HCT116 (cell line): ENCODE measurements at regions not wholly inside any gene's neighbourhood (a gene's known extent, or its start where the extent isn't known, plus 50 kb on each side); places are given as distances from the start of the nearest gene placed in this dataset.

ENCODE experiments used
- ATAC-seq: fragments of 200-7000 bp; cut with Tn5 transposase; 2 replicates; pipeline ENCODE4 v1.9.1; 2020; ENCODE audit warnings: mild to moderate bottlenecking, moderate library complexity
- BruUV-seq: library from RNA; stranded (reverse); fragments of 400-500 nt; replicated peaks from 2 replicates; lab custom pipeline; 2021; lab: Mats Ljungman, UMichigan
- CTCF ChIA-PET: fragments of 300-600 bp; sonication (Branson Sonifier 250); formaldehyde crosslinking; loops from one replicate; lab custom pipeline; 2021; ENCODE audit warnings: antibody characterized with exemption; lab: Charles Lee
- POLR2A ChIA-PET: fragments of 300-600, 350-600 bp; sonication (Branson Sonifier 250); formaldehyde crosslinking; loops from one replicate; lab custom pipeline; 2021; ENCODE audit warnings: antibody characterized with exemption; lab: Charles Lee
- RAD21 ChIA-PET, 2 experiments: fragments of 300-600 bp; sonication (Branson Sonifier 250); formaldehyde crosslinking; loops; one replicate each; lab custom pipeline; 2023; ENCODE audit warnings: low total read pairs in 2 of 2; ENCODE audit not compliant: uncharacterized antibody in 2 of 2, unreplicated experiment in 2 of 2, low non-redundant PET in 1 of 2; lab: Charles Lee
- DNase-seq: peaks from one replicate; pipeline ENCODE4 v3.0.0-alpha.2; 2010; ENCODE audit warnings: low read depth, low spot score
- H2AFZ ChIP-seq: fragments of 200-600 bp; shearing (Covaris generic), sonication (generic); 2 replicates; pipeline ENCODE4 v1.6.1; 2017; ENCODE audit warnings: low read depth, mixed run types, mixed read lengths, antibody characterized with exemption, low read length; ENCODE audit not compliant: poor library complexity, severe bottlenecking
- H3K27ac ChIP-seq: 2 replicates; pipeline ENCODE4 v1.5.1; 2012; ENCODE audit warnings: low read depth, low read length
- H3K27me3 ChIP-seq: fragments of 200-600 bp; sonication (generic); 2 replicates; pipeline ENCODE4 v1.6.1; 2016; ENCODE audit warnings: mixed run types, low read length, mixed read lengths; ENCODE audit not compliant: insufficient read depth
- H3K36me3 ChIP-seq, 2 experiments: fragments of 200-500 bp in 1 of 2; fragments of 200-600 bp in 1 of 2; sonication (Bioruptor generic) in 1 of 2; sonication (generic) in 1 of 2; 2 replicates each; pipeline versions ENCODE4 v1.5.1 to v1.6.1; 2014 to 2016; ENCODE audit warnings: low read length in 2 of 2, inconsistent platforms in 1 of 2, mixed read lengths in 1 of 2, mixed run types in 1 of 2; ENCODE audit not compliant: insufficient read depth in 2 of 2, control insufficient read depth in 1 of 2
- H3K4me1 ChIP-seq, 2 experiments: fragments of 200-600 bp in 1 of 2; sonication (generic) in 1 of 2; 2 replicates each; pipeline versions ENCODE4 v1.5.1 to v1.6.1; 2012 to 2017; ENCODE audit warnings: low read length in 2 of 2, inconsistent platforms in 1 of 2, mild to moderate bottlenecking in 1 of 2, mixed read lengths in 1 of 2, mixed run types in 1 of 2, moderate library complexity in 1 of 2; ENCODE audit not compliant: insufficient read depth in 2 of 2, control insufficient read depth in 1 of 2
- H3K4me2 ChIP-seq: fragments of 200-600 bp; sonication (generic); 2 replicates; pipeline ENCODE4 v1.6.1; 2017; ENCODE audit warnings: mixed run types, low read length, mixed read lengths
- H3K4me3 ChIP-seq, 2 experiments: fragments of 200-600 bp in 1 of 2; sonication (generic) in 1 of 2; replicated peaks in 1 of 2; 2 replicates each; pipeline ENCODE4 v1.5.1; 2011 to 2016; ENCODE audit warnings: low read length in 2 of 2, control low read depth in 1 of 2, low read depth in 1 of 2, mild to moderate bottlenecking in 1 of 2, mixed read lengths in 1 of 2, mixed run types in 1 of 2
- H3K79me2 ChIP-seq: fragments of 200-600 bp; sonication (generic); 2 replicates; pipeline ENCODE4 v1.6.1; 2017; ENCODE audit warnings: mild to moderate bottlenecking, mixed run types, low read length, moderate library complexity, mixed read lengths; ENCODE audit not compliant: insufficient read depth
- H3K9ac ChIP-seq: fragments of 200-600 bp; sonication (generic); 2 replicates; pipeline ENCODE4 v1.6.1; 2016; ENCODE audit warnings: low read length, mixed read lengths
- H3K9me2 ChIP-seq: fragments of 200-600 bp; sonication (generic), shearing (Covaris generic); 2 replicates; pipeline ENCODE4 v1.6.1; 2017; ENCODE audit warnings: mixed run types, mild to moderate bottlenecking, moderate library complexity; ENCODE audit not compliant: insufficient read depth
- H3K9me3 ChIP-seq, 2 experiments: fragments of 200-500 bp in 1 of 2; fragments of 200-600 bp in 1 of 2; sonication (Bioruptor generic) in 1 of 2; sonication (generic) in 1 of 2; 2 replicates each; pipeline ENCODE4 v1.6.1; 2014 to 2017; ENCODE audit warnings: low read length in 2 of 2, mixed read lengths in 2 of 2, inconsistent platforms in 1 of 2, low read depth in 1 of 2, mild to moderate bottlenecking in 1 of 2, mixed run types in 1 of 2, moderate library complexity in 1 of 2; ENCODE audit not compliant: control insufficient read depth in 1 of 2, insufficient read depth in 1 of 2
- H4K20me1 ChIP-seq: fragments of 200-600 bp; sonication (generic), shearing (Covaris generic); 2 replicates; pipeline ENCODE4 v1.6.1; 2017; ENCODE audit warnings: mixed run types, mild to moderate bottlenecking, moderate library complexity; ENCODE audit not compliant: insufficient read depth
- EGR1 ChIP-seq: IDR thresholded peaks from 2 replicates; pipeline ENCODE4 v1.6.1; 2012; ENCODE audit warnings: low read depth
- ELF1 ChIP-seq: IDR thresholded peaks from 2 replicates; pipeline ENCODE4 v1.6.1; 2012; ENCODE audit warnings: low read depth, borderline replicate concordance
- EZH2phosphoT487 ChIP-seq: fragments of 200-600 bp; IDR thresholded peaks from 2 replicates; pipeline ENCODE4 v1.6.1; 2018; ENCODE audit warnings: antibody characterized with exemption, borderline replicate concordance
- FOSL1 ChIP-seq: IDR thresholded peaks from 2 replicates; pipeline ENCODE4 v1.6.1; 2012; ENCODE audit warnings: low read depth
- JUND ChIP-seq: IDR thresholded peaks from 2 replicates; pipeline ENCODE4 v1.6.1; 2012
- POLR2A ChIP-seq: IDR thresholded peaks from 2 replicates; pipeline ENCODE4 v1.7.0; 2011; ENCODE audit warnings: borderline replicate concordance; ENCODE audit not compliant: insufficient read depth, insufficient read length; ENCODE audit errors: extremely low read depth
- POLR2AphosphoS5 ChIP-seq: IDR thresholded peaks from 2 replicates; pipeline ENCODE4 v1.6.1; 2011; ENCODE audit warnings: mild to moderate bottlenecking, low read depth, low read length, moderate library complexity
- RAD21 ChIP-seq: IDR thresholded peaks from 2 replicates; pipeline ENCODE4 v1.6.1; 2012; ENCODE audit warnings: low read depth, mild to moderate bottlenecking
- SIN3A ChIP-seq: IDR thresholded peaks from 2 replicates; pipeline ENCODE4 v1.6.1; 2012; ENCODE audit warnings: low read depth
- ZFX ChIP-seq: fragments of 450-650 bp; IDR thresholded peaks from 2 replicates; pipeline ENCODE4 v1.6.1; 2017
- intact Hi-C: fragments of 100-400 bp; cut with micrococcal nuclease; formaldehyde crosslinking; loops from 2 replicates; pipeline ENCODE4 v1.10.0; 2022
- TF ChIP-seq, protein P1 (sequence below): IDR thresholded peaks from 2 replicates; pipeline ENCODE4 v1.6.1; 2012
- TF ChIP-seq, protein P2 (sequence below): IDR thresholded peaks from 2 replicates; pipeline ENCODE4 v1.6.1; 2011; ENCODE audit warnings: mild to moderate bottlenecking, low read length, moderate library complexity; ENCODE audit not compliant: insufficient replicate concordance; ENCODE audit errors: extremely low read depth
- TF ChIP-seq, protein P3 (sequence below): IDR thresholded peaks from 2 replicates; pipeline ENCODE4 v1.6.1; 2012
- TF ChIP-seq, protein P4 (sequence below): IDR thresholded peaks from 2 replicates; pipeline ENCODE4 v1.6.1; 2012; ENCODE audit warnings: low read depth

DNA sequence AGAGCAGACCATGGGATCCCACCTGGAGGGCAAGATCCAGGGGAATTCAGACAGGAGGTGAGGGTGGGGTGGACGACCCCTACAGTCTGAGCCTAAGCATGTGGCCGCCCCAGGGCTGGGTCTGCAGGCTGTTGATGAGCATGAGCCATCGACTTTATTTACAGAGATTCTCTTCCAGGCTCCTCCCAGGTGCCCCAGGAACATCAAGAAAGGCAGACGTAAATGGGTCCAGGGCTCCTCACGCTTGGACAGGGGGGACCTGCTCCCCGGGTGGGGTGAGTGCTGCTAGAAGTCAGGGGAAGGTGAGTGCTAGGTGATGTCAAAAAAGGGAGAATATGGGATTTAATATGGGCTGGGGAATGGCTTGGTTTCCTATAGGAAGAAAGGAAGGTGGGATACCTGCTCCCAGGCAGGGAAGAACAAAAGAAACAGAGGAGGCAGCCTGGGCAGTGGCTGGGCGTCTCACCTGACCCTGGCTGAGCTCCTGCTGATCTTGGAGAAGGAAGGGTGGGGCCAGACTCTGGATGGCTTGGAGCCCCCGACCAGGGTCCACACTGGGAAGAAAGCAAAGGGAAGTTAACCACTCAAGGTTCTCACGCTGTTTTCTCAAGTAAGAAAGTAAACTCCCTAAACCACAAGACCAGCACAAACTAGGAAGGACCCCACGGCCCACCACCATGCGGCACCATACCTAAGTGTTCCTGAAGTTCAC lies 162.1 kb upstream of the SHH start:
- H2AFZ ChIP-seq = no peak overlapping the region
- intact Hi-C loops = no loop called here
- H3K4me1 ChIP-seq = no peaks in the 10 kb centered on the region
- H3K36me3 ChIP-seq = no peaks in the 10 kb centered on the region
- no peak for ATAC-seq
- no peaks in the 10 kb centered on the region for H3K9me3 ChIP-seq
- ChIA-PET CTCF (no interaction called here), POLR2A (no interaction called here), RAD21 (no interaction called here)
- no peaks in the 10 kb centered on the region for H4K20me1 ChIP-seq
- no peak overlapping the region for H3K9ac ChIP-seq
- peaks cover 13% of the 10 kb centered on the region; the same call in 1 of the 2 replicates for H3K27me3 ChIP-seq
- H3K4me3 ChIP-seq = no peak overlapping the region
- BruUV-seq = no TSS peak
- DNase-seq = no peak
- H3K27ac ChIP-seq = no peak overlapping the region
- no peaks in the 10 kb centered on the region for H3K79me2 ChIP-seq
- no peaks in the 10 kb centered on the region for H3K9me2 ChIP-seq
- H3K4me2 ChIP-seq = no peak overlapping the region
- TF ChIP-seq, protein P1, sequence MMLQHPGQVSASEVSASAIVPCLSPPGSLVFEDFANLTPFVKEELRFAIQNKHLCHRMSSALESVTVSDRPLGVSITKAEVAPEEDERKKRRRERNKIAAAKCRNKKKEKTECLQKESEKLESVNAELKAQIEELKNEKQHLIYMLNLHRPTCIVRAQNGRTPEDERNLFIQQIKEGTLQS = no peak
- TF ChIP-seq RAD21 = no peak

DNA sequence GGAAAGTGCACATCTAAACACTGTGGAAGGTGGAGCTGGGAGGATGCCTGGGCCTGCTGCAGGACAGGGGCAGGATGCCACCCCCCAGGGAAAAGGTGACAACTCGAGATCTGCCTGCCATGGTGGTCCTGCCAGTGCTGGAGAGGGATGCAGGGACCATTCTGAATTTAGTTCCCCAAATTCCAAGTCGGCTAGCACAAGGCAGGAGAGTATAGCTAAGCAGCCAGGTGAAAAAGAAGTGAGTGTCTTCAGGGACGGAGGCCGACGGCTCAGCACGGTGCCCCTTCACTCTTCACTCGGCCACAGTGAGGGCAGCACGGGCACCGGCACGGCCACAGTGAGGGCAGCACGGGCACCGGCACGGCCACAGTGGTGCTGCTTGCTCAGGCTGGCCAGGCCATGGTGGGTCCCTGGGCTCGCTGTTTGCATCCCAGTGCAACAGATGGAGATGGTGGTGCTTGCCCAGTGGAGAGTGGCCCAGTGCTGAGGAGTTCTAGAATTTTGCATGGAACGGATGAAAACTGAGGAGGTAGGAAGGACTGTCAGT lies 161.3 kb upstream of the SHH start:
- no peak overlapping the region for H3K4me3 ChIP-seq
- H3K4me1 ChIP-seq = no peaks in the 10 kb centered on the region
- H2AFZ ChIP-seq = no peak overlapping the region
- no peak for DNase-seq
- BruUV-seq = no TSS peak
- ChIA-PET POLR2A (no interaction called here), RAD21 (no interaction called here)
- H3K27me3 ChIP-seq = peaks cover 6% of the 10 kb centered on the region; the same call in 1 of the 2 replicates
- ATAC-seq = no peak
- no peaks in the 10 kb centered on the region for H3K9me3 ChIP-seq
- no peaks in the 10 kb centered on the region for H4K20me1 ChIP-seq
- TF ChIP-seq, protein P2, sequence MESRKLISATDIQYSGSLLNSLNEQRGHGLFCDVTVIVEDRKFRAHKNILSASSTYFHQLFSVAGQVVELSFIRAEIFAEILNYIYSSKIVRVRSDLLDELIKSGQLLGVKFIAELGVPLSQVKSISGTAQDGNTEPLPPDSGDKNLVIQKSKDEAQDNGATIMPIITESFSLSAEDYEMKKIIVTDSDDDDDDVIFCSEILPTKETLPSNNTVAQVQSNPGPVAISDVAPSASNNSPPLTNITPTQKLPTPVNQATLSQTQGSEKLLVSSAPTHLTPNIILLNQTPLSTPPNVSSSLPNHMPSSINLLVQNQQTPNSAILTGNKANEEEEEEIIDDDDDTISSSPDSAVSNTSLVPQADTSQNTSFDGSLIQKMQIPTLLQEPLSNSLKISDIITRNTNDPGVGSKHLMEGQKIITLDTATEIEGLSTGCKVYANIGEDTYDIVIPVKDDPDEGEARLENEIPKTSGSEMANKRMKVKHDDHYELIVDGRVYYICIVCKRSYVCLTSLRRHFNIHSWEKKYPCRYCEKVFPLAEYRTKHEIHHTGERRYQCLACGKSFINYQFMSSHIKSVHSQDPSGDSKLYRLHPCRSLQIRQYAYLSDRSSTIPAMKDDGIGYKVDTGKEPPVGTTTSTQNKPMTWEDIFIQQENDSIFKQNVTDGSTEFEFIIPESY = no peak
- TF ChIP-seq ZFX (no peak), POLR2AphosphoS5 (no peak), POLR2A (no peak), SIN3A (no peak), JUND (no peak), EGR1 (no peak), ELF1 (no peak), EZH2phosphoT487 (no peak), FOSL1 (no peak)
- TF ChIP-seq, protein P3, sequence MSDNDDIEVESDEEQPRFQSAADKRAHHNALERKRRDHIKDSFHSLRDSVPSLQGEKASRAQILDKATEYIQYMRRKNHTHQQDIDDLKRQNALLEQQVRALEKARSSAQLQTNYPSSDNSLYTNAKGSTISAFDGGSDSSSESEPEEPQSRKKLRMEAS = no peak
- TF ChIP-seq, protein P4, sequence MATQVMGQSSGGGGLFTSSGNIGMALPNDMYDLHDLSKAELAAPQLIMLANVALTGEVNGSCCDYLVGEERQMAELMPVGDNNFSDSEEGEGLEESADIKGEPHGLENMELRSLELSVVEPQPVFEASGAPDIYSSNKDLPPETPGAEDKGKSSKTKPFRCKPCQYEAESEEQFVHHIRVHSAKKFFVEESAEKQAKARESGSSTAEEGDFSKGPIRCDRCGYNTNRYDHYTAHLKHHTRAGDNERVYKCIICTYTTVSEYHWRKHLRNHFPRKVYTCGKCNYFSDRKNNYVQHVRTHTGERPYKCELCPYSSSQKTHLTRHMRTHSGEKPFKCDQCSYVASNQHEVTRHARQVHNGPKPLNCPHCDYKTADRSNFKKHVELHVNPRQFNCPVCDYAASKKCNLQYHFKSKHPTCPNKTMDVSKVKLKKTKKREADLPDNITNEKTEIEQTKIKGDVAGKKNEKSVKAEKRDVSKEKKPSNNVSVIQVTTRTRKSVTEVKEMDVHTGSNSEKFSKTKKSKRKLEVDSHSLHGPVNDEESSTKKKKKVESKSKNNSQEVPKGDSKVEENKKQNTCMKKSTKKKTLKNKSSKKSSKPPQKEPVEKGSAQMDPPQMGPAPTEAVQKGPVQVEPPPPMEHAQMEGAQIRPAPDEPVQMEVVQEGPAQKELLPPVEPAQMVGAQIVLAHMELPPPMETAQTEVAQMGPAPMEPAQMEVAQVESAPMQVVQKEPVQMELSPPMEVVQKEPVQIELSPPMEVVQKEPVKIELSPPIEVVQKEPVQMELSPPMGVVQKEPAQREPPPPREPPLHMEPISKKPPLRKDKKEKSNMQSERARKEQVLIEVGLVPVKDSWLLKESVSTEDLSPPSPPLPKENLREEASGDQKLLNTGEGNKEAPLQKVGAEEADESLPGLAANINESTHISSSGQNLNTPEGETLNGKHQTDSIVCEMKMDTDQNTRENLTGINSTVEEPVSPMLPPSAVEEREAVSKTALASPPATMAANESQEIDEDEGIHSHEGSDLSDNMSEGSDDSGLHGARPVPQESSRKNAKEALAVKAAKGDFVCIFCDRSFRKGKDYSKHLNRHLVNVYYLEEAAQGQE = no peak
- TF ChIP-seq, all 23 proteins: peak for 0
- intact Hi-C loops = no loop called here
- no peak overlapping the region for H3K9ac ChIP-seq
- H3K9me2 ChIP-seq = no peaks in the 10 kb centered on the region
- CTCF ChIA-PET = no interaction called here
- no peak overlapping the region for H3K27ac ChIP-seq
- H3K36me3 ChIP-seq = no peaks in the 10 kb centered on the region
- H3K4me2 ChIP-seq = no peak overlapping the region
- no peaks in the 10 kb centered on the region for H3K79me2 ChIP-seq
